Activated effector memory CD4-positive, alpha-beta T cell treated with anti-CD3 and anti-CD28 coated beads, Interleukin-2, amount 50 U/mL, for 16 hours (primary cell): ENCODE measurements at regions not wholly inside any gene's neighbourhood (a gene's known extent, or its start where the extent isn't known, plus 50 kb on each side); places are given as distances from the start of the nearest gene placed in this dataset.

Source experiments
- DNase-seq: peaks from one replicate; pipeline ENCODE4 v3.0.0-alpha.2; 2020

DNA sequence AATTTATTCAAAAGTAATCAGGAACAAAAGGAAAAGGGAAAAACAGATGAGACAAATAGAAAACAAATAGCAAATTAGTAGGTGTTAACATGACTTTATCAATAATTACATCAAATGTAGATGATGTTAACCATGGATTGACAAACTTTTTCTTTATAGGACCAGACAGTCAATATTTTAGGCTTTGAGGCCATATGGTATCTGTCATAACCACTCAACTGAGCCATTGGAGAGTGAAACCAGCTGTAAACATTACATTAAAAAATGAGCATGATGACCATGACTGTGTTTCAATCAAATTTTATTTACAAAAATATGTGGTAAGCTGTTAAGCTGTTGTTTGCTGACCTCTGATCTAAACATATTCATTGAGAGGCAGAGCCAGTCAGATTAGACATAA, 118.5 kb upstream of the NWD2 start:
- no peak for DNase-seq

DNA sequence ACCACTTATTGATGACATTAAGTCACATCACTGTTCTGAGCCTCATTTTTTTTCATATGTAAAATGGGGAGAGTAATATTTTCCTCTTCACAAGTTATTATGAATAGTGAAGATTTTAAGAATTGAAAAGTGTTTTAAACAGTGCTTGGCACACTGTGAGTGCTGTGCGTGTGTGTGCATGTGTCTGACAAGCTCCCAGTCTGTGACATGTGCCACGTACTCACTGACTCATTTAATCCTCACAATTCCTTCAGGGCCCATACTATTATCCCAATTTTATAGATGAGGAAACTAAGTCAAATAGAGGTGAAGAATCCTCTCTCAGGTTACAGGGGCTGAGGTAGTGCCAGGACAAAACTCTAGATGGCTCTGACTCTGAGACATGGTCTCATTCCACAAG, 114.1 kb upstream of the NWD2 start:
- no peak for DNase-seq

DNA sequence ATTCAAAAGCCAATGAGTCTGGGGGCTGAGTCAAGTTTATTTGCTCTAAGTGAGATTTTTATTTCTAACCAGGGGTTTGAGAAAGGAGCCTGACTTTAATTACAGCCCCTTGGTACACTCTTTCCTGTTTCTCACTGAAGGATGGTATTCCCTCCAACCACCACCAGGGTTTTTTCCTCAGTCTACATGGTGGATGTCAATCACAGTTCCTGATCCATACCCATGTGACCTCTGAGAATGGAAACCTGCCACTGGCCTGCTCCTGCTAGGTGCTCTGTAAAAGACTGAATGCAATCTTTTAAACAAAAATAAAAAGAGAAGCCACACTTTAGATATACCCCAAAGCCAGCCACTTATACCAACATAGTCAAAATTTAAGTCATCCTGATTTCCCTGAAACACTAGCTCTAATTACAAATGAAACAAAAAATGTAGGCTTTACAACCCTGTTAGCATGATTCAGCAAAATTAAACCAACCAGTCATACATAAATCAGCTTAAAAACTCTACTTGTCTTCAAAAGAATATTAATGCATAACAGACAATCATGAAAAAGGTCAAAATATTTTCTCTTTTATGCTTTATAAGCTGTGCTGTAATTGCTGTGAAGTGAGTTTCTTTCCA, 112.1 kb upstream of the NWD2 start:
- DNase-seq = no peak

DNA sequence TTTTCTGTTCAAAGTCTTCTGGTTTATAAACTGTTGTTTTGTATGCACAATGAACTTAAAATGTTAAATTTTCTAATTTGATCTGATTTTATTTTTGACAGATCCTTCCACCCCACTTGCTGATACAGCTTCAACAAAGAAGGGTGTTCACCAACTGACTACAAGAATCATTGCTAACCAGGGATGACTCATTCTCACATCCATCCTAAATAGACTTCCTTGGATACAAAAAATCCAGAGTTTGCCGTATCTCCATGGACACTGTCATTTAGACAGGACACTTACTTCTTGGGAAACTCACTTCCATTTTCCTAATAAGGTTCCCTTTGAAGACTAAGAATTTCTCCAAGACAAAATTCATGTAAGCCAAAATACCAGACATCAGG, 111.6 kb upstream of the NWD2 start:
- no peak for DNase-seq

DNA sequence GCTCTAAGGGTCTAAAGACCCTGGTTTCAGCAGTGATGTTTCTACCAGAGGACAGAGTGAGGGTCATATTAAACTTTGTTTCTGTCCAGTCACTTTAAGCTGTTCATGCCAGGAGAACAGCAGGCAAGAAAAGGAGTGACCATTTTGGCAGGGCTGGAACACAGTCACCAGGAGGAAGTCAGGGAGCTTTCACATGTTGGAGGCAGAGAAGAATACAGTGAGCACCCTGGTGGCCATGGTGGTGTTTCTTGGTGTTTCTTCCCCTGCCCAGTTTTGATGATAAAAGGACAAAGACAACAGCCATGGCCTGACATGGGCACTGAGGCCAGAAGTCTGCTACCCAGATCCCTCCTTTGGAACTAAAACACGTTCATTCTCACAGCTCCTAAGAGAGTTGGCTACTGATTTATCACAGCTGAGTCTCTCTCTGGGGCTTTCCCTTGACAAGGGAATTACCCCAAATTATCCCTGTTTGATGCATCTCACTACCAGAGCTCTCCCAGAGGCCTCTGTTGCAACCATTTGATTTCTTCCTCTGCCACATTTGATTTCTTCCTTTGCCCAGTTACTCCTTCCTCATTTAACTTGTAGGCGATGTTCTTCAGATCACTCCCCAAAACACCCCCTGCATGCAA, 106.4 kb upstream of the NWD2 start:
- no peak for DNase-seq

DNA sequence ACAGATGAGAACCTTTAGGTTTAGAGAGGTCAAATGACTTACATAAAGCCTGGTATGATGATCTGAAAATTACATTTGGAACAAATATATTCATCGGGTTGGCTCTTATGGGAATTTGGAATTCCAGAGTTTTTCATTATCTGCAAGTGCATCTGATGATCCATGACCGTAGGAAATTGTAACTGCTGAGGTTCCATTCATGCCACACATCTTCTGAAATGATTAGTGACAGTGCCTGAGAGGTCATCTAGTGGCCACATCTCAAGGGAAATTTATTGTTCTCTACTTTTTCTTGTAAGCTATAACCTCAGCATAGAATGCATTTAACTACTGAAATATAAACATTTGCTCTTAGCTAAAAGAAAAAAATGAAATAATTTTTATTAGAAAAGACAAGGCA, 105.8 kb upstream of the NWD2 start:
- no peak for DNase-seq

DNA sequence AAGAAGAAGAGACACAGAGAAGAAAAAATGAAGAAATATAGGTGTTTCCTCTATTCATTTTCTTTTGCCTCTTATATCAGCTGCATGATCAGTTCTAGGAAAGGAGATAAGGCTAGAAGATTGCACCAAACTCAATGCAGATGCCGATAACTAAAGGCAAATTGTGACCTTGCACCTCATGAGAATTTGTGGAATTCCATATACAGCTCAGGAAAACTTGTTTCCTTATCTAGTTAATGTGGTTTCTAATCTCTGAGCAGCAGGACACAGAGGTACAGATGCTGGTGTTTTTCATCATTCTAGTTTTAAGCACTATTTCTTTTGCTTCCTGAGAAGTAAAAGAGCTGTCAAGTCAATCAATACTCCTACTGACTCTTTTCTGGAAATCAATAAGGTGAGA, 104.6 kb upstream of the NWD2 start:
- DNase-seq = no peak

DNA sequence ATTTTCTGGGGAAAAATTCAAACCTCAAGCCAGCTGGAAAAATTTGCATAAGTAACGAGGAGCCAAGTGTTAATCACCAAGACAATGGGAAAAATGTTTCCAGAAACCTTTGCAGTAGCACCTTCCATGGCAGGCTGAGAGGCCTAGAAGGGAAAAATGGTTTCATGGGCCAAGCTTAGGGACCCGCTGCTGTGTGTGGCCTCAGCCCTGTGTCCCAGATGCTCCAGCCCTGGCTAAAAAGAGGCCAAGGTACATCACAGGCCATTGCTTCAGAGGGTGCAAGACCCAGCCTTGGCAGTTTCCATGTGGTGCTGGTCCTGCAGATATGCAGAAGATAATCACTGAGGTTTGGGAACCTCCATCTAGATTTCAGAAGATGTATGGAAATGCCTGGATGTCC, 98.3 kb upstream of the NWD2 start:
- DNase-seq = no peak

DNA sequence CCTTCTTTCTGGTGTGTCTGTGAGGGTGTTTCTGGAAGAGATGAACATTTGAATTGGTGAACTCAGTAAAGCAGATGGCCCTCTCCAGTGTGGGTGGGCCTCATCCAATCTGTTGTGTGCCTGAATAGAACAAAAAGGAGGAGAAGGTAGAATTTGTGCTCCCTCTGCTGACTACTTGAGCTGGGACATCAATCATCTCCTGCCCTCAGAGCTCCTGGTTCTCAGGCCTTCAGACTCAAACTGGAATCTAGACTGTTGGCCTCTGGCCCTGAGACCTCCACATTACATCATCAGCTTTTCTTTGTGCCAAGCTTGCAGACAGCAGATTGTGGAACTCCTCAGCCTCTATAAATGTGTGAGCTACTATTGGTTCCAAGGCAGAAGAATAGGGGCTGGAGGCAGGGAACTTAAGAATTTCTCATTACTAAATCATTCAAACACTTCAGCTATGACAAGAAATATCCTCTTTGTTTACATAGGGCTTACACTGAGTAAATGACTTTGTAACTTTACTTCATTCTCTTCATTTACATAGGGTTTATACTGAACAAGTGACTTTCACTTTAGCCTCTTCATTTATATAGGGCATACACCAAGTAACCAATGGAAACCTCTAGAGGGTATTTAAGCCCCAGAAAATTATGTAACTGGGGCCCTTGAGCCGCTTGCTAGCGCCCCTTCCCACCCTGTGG, 86.9 kb upstream of the NWD2 start:
- no peak for DNase-seq

DNA sequence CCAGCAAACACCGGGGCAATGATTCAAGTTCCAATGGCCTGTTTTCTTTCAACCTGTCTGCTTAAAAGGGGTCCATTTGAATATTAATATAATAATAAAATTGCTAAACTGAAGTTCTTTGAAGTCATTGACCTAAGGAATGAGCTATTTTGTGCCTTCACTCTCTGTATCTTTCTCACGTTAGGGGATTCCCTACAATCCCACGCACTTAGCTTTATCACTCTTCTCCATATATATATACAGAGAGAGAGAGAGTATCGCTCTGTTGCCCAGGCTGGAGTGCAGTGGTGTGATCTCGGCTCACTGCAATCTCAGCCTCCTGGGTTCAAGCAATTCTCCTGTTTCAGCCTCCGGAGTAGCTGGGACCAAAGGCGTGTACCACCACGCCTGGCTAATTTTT, 83.9 kb upstream of the NWD2 start:
- no peak for DNase-seq

DNA sequence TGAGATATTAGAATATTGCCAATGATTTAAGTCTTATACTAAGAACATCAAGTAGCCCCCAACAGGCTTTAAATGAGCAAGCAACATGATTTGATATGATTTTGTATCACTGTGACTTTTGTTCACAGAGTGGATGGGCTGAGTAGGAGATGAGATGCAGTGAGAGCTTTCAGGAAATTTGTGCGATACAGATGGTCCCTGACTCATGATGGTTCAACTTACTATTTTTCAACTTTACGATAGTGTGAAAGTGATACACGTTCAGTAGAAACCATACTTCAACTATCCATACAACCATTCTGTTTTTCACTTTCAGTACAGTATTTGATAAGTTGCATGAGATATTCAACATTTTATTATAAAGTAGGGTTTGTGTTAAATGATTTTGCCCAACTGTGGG, 78.7 kb upstream of the NWD2 start:
- no peak for DNase-seq

DNA sequence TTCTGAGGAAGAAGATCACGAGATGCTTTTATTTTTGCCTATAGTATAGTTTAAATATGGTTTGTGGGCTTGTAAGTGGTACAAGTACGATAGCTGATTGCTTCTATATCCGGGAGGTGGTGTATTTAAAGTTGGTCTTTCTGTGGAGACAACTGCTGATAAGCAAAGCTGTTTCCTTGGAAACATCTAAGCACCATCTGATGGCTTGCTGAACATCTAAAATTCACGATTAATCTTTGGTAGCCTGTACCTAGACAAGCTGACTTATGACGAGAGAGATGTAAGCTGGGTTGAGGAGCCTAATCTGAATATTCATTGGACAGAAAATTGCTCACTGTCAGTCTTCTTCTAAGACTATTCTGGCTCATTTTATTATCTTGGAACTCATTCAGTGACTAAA, 74.6 kb upstream of the NWD2 start:
- DNase-seq = no peak

DNA sequence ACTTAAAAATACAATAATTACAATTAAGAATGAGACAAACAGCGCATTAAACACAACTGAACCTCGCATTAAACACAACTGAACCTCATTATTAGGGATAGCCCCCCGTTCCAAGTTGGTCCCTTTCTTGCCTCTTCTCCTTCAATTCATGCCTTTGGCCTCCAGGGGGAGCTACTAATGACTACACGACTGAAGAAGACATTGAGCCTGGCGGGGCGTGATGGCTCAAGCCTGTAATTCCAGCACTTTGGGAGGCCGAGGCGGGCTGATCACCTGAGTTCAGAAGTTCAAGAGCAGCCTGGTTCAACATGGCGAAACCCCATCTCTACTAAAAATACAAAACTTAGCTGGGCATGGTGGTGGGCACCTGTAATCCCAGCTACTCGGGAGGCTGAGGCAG, 56.4 kb upstream of the NWD2 start:
- no peak for DNase-seq
